ENCODE measurements at regions not wholly inside any gene's neighbourhood (a gene's known extent, or its start where the extent isn't known, plus 50 kb on each side); places are given as distances from the start of the nearest gene placed in this dataset.
"Not testable (repeated sequence)": the region's sequence is repeated elsewhere in the genome, so short reads cannot be mapped to it uniquely, and the experiment has no call there.

GRCh38 chr16:63650550-63650949, 1471.3 kb downstream of the CDH11 start:
- no peak for DNase-seq

- DNase-seq, result not testable (repeated sequence)
These were observed 1488.0 kb downstream of the CDH11 start for GRCh38 chr16:63633706-63634445.

- no peak for DNase-seq
These were observed 1492.6 kb downstream of the CDH11 start for GRCh38 chr16:63629272-63629671.

GRCh38 chr16:63628812-63629211, 1493.1 kb downstream of the CDH11 start:
- DNase-seq, result no peak

GRCh38 chr16:63625126-63625525, 1496.7 kb downstream of the CDH11 start:
- no peak for DNase-seq

GRCh38 chr16:63623551-63624039, 1498.3 kb downstream of the CDH11 start:
- DNase-seq, result no peak

- no peak for DNase-seq
These were observed 1502.9 kb downstream of the CDH11 start for GRCh38 chr16:63618896-63619485.

GRCh38 chr16:63617990-63618763, 1503.7 kb downstream of the CDH11 start:
- DNase-seq, result no peak

GRCh38 chr16:63617047-63617989, 1504.5 kb downstream of the CDH11 start:
- no peak for DNase-seq

- no peak for DNase-seq
These were observed 1507.4 kb downstream of the CDH11 start for GRCh38 chr16:63614429-63614828.

- no peak for DNase-seq
These were observed 1508.2 kb downstream of the CDH11 start for GRCh38 chr16:63613701-63614100.

- DNase-seq, result no peak
These were observed 1509.2 kb downstream of the CDH11 start for GRCh38 chr16:63612462-63613227.

- no peak for DNase-seq
These were observed 1515.1 kb downstream of the CDH11 start for GRCh38 chr16:63606778-63607177.

- DNase-seq, result no peak
These were observed 1519.5 kb downstream of the CDH11 start for GRCh38 chr16:63602206-63602927.

- no peak for DNase-seq
These were observed 1525.1 kb downstream of the CDH11 start for GRCh38 chr16:63596716-63597115.

GRCh38 chr16:63592852-63593251, 1529.0 kb downstream of the CDH11 start:
- DNase-seq, result no peak

- DNase-seq, result no peak
These were observed 1540.3 kb downstream of the CDH11 start for GRCh38 chr16:63581570-63581969.

- no peak for DNase-seq
These were observed 1542.6 kb upstream of the CDH8 start for GRCh38 chr16:63578791-63579190.

GRCh38 chr16:63577891-63578290, 1541.7 kb upstream of the CDH8 start:
- peak; percentile 0 to 55 for DNase-seq

GRCh38 chr16:63575041-63575440, 1538.8 kb upstream of the CDH8 start:
- no peak for DNase-seq

GRCh38 chr16:63568164-63568563, 1531.9 kb upstream of the CDH8 start:
- no peak for DNase-seq

Measured in NCI-H1930 (cell line).